GM21367 (cell line): ENCODE measurements at regions not wholly inside any gene's neighbourhood (a gene's known extent, or its start where the extent isn't known, plus 50 kb on each side); places are given as distances from the start of the nearest gene placed in this dataset.

Experiments
- ATAC-seq: cut with Tn5 transposase; IDR thresholded peaks from one replicate; pipeline ENCODE4 v1.9.1; 2021; ENCODE audit not compliant: unreplicated experiment

GRCh38 chr4:96652158-96652557, 812.3 kb downstream of the PDHA2 start:
- ATAC-seq = no peak

DNA sequence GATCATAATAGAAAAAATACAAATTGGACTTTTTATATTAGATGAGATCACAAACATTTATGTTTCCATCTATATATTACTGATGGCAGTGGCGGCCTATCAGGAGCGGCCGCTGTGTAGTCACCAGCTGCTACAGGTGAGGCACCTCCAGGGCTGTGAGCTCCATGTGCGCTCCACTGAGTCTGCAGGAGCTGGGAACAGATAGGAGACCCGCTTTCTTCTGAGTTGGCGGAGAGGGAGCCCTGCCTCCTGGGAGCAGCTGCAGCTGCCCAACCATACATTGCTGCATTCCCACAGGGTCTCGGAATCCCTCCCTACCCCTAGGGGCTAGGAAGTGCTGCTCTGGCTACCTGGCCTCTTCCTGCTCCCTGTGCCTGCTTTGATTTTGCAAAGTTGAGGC, 812.9 kb downstream of the PDHA2 start:
- ATAC-seq = no peak

DNA sequence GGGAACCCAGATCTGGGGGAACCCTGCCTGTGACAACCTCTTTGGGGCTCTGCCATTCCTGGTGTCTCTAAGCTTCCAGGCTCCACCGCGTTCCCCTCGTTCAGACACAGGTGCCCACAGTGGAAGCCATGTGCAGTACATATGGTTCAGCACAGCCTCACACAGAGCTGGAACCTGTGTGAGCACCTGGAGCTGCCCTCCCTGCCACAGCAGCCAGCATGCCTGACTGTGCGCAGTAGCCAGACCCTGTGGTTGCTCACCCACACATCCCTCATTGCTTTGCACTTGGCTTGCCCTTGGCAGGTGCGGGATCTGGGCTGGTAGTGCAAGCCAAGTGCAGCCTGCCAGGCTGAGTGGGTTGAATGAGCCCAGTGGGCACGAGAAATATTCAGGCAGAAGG, 814.2 kb downstream of the PDHA2 start:
- no peak for ATAC-seq

DNA sequence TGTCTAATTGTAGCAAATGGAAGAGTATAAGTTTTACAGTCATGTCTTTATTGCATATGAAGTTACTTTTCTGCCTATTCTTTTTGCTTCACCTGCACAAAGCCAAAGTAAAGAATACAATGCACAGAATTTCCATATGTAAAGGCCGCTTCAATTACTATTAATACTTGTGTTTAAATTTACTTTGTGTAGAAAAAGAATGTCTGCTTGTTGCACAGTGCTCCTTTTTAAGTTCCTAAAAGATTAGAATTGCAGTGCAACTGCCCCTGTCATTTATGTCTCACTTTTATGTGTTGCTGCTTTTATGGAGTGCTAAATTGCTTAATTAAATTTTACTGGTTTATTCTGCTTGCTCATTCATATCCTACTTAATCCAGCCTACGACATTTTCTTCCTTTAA, 830.5 kb downstream of the PDHA2 start:
- ATAC-seq = no peak

GRCh38 chr4:96675416-96675815, 835.5 kb downstream of the PDHA2 start:
- ATAC-seq = no peak

- no peak for ATAC-seq
These were observed 836.0 kb downstream of the PDHA2 start for GRCh38 chr4:96675896-96676295.

- no peak for ATAC-seq
These were observed 837.0 kb downstream of the PDHA2 start for GRCh38 chr4:96676754-96677435.

GRCh38 chr4:96677499-96677898, 837.6 kb downstream of the PDHA2 start:
- ATAC-seq = no peak

DNA sequence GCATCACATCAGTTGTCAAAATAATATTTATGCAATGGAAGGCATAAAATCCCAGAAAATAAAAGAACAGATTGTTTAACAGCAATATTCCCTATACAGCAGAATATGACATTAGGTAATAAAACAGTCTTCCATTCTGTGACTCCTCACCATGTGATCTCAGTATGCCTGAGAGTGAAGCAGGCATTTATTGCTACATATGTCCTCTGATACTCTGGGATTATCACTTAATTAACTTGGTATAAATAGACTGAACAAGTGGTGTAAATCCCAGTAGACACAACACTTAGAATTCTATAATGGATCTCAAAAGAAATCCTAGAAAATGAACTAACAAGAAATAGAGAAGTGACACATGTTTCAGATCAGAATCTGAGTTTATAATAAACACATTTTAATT, 841.3 kb downstream of the PDHA2 start:
- ATAC-seq = no peak

DNA sequence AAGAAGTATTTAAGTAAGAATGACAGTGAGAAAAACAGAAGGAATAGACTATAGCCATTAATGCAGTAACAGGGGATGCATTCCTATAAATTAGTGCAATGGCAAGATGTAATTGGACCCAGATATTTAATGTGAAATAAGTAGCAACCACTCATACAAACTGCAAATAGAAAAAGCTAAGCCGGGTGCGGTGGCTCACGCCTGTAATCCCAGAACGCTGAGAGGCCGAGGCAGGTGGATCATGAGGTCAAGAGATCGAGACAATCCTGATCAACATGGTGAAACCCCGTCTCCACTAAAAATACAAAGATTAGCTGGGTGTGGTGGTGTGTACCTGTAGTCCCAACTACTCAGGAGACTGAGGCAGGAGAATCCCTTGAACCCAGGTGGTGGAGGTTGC, 845.8 kb downstream of the PDHA2 start:
- no peak for ATAC-seq

GRCh38 chr4:96691521-96691920, 851.6 kb downstream of the PDHA2 start:
- no peak for ATAC-seq

GRCh38 chr4:96698831-96699230, 858.9 kb downstream of the PDHA2 start:
- no peak for ATAC-seq

- no peak for ATAC-seq
These were observed 863.4 kb downstream of the PDHA2 start for GRCh38 chr4:96703265-96703664.

DNA sequence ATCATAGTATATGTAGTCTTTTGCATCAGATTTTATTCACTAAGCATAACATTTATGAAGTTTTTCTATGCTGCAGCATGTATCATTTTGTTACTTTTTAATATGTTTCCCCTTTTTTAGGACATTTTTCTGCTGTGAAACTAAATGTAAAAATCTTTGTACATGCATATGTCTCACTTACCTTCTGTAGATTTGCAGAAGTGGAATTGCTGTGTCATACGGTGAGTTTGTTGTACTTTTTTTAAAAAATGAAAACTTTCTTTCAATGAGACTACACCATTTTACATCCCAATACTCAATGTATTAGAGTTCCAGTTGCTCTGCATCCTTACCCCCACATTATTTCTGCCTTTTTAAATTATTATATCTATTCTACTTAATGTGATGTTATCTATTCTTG, 868.9 kb downstream of the PDHA2 start:
- no peak for ATAC-seq

- no peak for ATAC-seq
These were observed 873.5 kb downstream of the PDHA2 start for GRCh38 chr4:96713271-96713850.

GRCh38 chr4:96729641-96730040, 889.7 kb downstream of the PDHA2 start:
- no peak for ATAC-seq

DNA sequence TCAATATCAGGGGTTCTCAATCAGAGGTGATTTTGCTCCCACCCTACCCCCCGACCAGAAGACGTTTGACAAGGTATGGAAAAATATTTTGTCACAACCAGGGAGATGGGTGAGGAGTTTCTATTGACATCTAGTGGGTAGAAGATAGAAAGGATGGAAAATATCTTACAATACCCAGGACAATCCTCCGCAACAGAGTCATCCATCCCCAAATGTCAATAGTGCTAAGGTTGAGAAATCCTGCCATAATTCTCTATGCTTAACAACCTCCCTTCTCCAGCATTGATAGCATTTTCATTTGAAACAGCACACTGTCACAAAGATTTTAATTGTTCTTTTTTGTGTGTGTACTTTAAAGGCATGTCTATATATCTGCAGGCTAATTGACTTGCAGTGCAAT, 890.5 kb downstream of the PDHA2 start:
- no peak for ATAC-seq

- no peak for ATAC-seq
These were observed 896.5 kb downstream of the PDHA2 start for GRCh38 chr4:96736352-96736889.

DNA sequence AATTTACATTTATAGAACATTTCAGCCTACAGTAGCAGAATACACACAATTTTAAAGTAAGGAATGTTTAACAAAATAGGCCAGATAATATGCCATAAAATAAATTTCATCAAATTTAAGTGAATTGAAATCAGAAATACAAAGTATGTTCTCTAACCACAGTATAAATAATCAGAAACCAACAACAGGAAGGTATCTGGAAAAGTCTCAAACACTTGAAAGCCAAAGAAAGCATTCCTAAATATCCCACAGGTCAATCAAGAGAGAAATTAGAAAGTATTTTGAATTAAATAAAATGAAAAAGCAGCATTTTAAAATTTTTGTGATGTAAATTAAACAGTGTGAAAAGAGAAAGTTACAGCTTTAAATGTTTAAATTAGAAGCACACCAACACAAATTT, 899.2 kb downstream of the PDHA2 start:
- ATAC-seq = no peak

GRCh38 chr4:96742332-96743014, 902.6 kb downstream of the PDHA2 start:
- no peak for ATAC-seq

DNA sequence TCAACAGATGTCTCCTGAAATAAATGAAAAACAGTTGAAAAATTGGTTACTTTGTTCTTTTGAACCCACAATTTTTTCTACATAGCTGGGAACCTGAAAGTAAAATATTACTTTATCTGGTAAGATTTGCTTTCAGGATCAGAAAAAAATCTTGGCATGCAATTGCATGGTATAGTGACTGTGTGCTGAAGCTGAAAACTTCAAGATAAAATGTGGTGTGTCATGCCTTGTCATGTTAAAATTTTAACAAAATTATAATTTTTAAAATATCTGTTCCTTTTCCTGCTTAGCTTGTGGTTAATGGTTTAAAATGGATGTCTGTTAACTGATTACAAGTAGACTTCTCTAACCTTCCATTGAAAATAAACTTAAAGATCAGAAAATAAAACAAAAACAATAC, 904.8 kb downstream of the PDHA2 start:
- no peak for ATAC-seq

DNA sequence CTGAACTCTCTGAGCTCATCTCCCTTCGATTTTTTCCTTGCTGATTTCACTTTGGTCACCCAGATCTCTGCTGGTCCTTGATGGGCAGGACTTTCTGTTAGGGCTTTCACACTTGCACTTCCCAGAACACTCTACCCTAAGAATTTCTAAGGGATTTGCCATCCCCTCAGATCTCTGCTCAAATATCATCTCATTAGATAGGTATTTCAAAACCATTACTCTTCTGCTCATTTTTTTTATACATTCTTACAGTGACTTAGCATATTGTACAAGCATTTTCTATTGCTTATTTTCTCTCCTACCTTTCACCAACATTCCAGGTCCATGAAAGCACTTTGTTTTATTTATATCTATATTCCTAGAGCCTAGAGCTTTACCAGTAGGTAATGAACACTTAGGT, 913.3 kb downstream of the PDHA2 start:
- ATAC-seq = no peak
